Osteoblast (primary cell): ENCODE measurements at regions not wholly inside any gene's neighbourhood (a gene's known extent, or its start where the extent isn't known, plus 50 kb on each side); places are given as distances from the start of the nearest gene placed in this dataset.

Experiments used
- DNase-seq: peaks from one replicate; pipeline ENCODE4 v3.0.0; 2011; ENCODE audit warnings: low spot score, mixed read lengths; ENCODE audit not compliant: insufficient read length; ENCODE audit errors: missing footprints
- H2AFZ ChIP-seq: 2 replicates; pipeline ENCODE4 v1.6.0; 2011; ENCODE audit warnings: mild to moderate bottlenecking, low read length
- H3K27ac ChIP-seq: 2 replicates; pipeline ENCODE4 v1.5.1; 2011; ENCODE audit warnings: mild to moderate bottlenecking, low read depth, low read length, moderate library complexity
- H3K27me3 ChIP-seq: 2 replicates; pipeline ENCODE4 v1.6.0; 2012; ENCODE audit warnings: mild to moderate bottlenecking, control low read depth, inconsistent platforms, low read length, moderate library complexity; ENCODE audit not compliant: insufficient read depth
- H3K36me3 ChIP-seq: 2 replicates; pipeline ENCODE4 v1.5.1; 2011; ENCODE audit warnings: mild to moderate bottlenecking, low read length, control low read depth, moderate library complexity; ENCODE audit not compliant: insufficient read depth
- H3K4me1 ChIP-seq: 2 replicates; pipeline ENCODE4 v1.5.1; 2011; ENCODE audit warnings: mild to moderate bottlenecking, low read length, control low read depth, moderate library complexity; ENCODE audit not compliant: insufficient read depth
- H3K4me2 ChIP-seq: 2 replicates; pipeline ENCODE4 v1.6.0; 2011; ENCODE audit warnings: mild to moderate bottlenecking, low read length; ENCODE audit not compliant: insufficient read depth
- H3K4me3 ChIP-seq: fragments of 200-600 bp; sonication (generic); 3 replicates; pipeline ENCODE4 v1.5.1; 2012; ENCODE audit warnings: mild to moderate bottlenecking, low read length, inconsistent platforms; ENCODE audit not compliant: insufficient read depth
- H3K79me2 ChIP-seq: 2 replicates; pipeline ENCODE4 v1.6.0; 2012; ENCODE audit warnings: mild to moderate bottlenecking, low read length, control low read depth, inconsistent platforms; ENCODE audit not compliant: insufficient read depth
- H3K9me3 ChIP-seq: 2 replicates; pipeline ENCODE4 v1.5.1; 2011; ENCODE audit warnings: low read depth, low read length, control low read depth
- H4K20me1 ChIP-seq: 2 replicates; pipeline ENCODE4 v1.6.0; 2012; ENCODE audit warnings: mild to moderate bottlenecking, low read length, control low read depth; ENCODE audit not compliant: insufficient read depth
- TF ChIP-seq, protein P1 (sequence below): IDR thresholded peaks from 2 replicates; pipeline ENCODE4 v1.5.1; 2011; ENCODE audit warnings: mild to moderate bottlenecking, low read depth, low read length, moderate library complexity; ENCODE audit errors: extremely low read depth

DNA sequence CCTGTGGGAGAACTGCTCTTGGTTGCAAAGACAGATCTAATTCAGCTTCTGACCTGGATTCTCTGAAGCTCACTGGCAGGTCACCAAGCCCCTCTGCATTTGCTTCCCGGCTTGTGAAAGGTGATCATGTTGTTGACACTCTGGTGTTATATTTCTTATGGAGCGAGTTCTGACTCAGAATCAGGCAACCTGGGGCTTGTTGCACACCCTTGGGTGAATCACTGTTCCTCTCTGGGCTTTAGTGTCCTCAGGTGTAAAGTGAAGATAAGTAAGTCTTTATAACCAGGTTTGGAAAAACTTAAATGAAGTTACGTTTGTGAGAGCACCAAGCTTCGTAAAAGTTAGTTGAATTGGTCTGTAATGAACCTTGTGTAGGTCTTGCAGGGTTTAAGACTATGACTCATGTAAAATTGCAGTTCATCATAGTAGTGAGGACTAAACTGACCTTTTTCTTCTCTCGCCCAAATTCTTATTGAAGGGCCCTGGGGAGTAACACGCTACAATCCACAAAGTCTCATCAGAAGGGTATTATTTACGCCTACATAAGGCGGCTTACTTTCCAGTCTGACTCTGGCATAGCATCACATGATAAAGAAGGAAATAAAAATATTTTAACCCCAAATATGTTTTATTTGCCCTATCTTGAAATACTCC is 218.6 kb downstream of the TMEM38B start:
- Histone ChIP-seq H3K27ac (no peak overlapping the region), H2AFZ (no peak overlapping the region), H3K79me2 (no peaks in the 10 kb centered on the region), H3K4me1 (peaks cover 2% of the 10 kb centered on the region), H3K27me3 (no peaks in the 10 kb centered on the region), H3K4me2 (no peak overlapping the region), H3K9me3 (no peaks in the 10 kb centered on the region), H4K20me1 (no peaks in the 10 kb centered on the region), H3K36me3 (no peaks in the 10 kb centered on the region), H3K4me3 (no peak overlapping the region)
- TF ChIP-seq, protein P1, sequence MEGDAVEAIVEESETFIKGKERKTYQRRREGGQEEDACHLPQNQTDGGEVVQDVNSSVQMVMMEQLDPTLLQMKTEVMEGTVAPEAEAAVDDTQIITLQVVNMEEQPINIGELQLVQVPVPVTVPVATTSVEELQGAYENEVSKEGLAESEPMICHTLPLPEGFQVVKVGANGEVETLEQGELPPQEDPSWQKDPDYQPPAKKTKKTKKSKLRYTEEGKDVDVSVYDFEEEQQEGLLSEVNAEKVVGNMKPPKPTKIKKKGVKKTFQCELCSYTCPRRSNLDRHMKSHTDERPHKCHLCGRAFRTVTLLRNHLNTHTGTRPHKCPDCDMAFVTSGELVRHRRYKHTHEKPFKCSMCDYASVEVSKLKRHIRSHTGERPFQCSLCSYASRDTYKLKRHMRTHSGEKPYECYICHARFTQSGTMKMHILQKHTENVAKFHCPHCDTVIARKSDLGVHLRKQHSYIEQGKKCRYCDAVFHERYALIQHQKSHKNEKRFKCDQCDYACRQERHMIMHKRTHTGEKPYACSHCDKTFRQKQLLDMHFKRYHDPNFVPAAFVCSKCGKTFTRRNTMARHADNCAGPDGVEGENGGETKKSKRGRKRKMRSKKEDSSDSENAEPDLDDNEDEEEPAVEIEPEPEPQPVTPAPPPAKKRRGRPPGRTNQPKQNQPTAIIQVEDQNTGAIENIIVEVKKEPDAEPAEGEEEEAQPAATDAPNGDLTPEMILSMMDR = no peak
- no peak for DNase-seq

DNA sequence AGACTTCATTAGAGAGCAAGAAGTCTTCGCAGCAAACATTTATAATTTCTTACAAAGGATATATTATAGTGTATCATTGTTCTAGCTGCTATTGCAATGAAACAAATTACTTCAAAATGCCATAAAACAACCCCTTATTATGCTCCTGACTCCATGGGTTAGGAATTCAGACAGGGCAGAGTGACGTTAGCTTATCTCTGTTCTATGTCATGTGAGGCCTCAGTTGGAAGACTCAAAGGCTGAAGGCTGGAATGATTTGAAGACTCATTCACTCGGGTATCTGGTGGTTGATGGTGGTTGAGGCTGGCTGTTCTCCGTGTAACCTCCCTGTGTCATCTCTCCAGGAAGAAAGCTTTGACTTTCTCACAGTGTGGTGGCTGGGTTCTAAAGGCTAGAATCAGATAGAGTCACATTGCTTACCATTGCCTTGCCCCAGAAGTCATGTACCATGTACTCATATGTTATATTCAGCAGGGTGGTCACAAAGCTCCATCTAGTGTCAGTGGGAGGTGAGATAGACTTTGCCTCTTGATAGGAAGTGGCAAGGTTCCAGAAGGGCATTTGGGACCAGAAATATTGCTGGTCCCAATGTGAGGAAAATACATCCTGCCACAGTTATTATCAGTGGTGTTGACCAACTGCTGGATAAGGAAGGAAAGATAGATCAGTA is 226.9 kb downstream of the TMEM38B start:
- no peaks in the 10 kb centered on the region for H3K27me3 ChIP-seq
- H2AFZ ChIP-seq = no peak overlapping the region
- TF ChIP-seq, protein P1 = no peak
- no peaks in the 10 kb centered on the region for H3K4me1 ChIP-seq
- H3K4me2 ChIP-seq = no peak overlapping the region
- H3K9me3 ChIP-seq = no peaks in the 10 kb centered on the region
- H3K4me3 ChIP-seq = no peak overlapping the region
- no peak overlapping the region for H3K27ac ChIP-seq
- H3K79me2 ChIP-seq = no peaks in the 10 kb centered on the region
- H3K36me3 ChIP-seq = no peaks in the 10 kb centered on the region
- no peaks in the 10 kb centered on the region for H4K20me1 ChIP-seq
- DNase-seq = peak; percentile 77

DNA sequence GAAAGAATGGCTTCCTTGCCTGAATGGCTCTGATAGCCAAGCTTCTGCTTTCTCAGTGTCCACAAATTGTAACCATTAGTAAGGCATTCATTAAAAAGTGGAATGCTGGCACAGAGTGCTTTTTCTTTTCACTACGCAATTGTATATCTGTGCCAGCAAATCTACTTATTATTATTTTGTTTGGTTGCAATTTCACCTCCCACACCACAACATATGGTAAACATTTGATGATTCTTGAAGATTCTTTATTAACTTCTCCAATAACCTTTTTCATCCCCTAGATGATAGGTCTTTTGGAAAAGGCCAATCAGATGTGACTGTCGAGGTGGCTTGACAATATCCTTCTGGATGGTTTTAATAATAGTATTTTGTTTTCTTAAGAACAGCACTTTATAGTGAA is 234.1 kb downstream of the TMEM38B start:
- Histone ChIP-seq H3K4me2 (no peak overlapping the region), H3K79me2 (no peaks in the 10 kb centered on the region), H4K20me1 (no peaks in the 10 kb centered on the region), H2AFZ (no peak overlapping the region), H3K4me1 (no peaks in the 10 kb centered on the region), H3K27ac (no peak overlapping the region), H3K27me3 (no peaks in the 10 kb centered on the region), H3K36me3 (no peaks in the 10 kb centered on the region), H3K4me3 (no peak overlapping the region), H3K9me3 (no peaks in the 10 kb centered on the region)
- no peak for DNase-seq
- TF ChIP-seq, protein P1 = no peak

DNA sequence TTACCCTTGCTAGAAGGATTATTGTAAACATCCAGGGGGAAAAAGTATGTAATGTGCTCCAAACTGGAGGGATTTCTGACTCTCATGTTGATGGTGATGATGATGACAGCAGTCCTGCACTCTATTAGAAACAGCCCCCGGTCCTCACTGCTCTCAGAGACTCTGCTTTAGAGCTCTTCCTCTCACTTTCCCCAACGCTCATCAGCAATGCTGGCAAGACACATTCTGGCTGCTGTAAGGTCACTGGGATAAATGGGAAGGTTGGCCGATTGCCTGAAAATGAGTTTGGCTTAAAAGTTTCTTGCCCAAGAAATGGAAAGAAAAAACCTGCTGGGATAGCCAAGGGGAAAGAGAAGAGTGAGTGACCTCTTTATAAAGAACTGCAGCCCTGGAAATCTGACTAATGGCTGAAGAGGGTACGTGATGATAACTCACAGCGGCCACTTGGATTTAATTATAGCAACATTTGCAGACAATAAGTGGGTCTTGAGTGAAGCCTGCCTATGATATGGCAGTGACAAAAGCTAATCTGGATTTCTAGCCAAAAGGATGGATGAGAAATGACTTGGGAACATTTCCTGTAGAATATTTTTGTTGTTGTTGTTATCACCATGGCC is 235.8 kb downstream of the TMEM38B start:
- Histone ChIP-seq H3K4me1 (no peaks in the 10 kb centered on the region), H3K79me2 (no peaks in the 10 kb centered on the region), H2AFZ (no peak overlapping the region), H3K4me2 (no peak overlapping the region), H3K9me3 (no peaks in the 10 kb centered on the region), H3K27me3 (no peaks in the 10 kb centered on the region), H3K27ac (no peak overlapping the region), H4K20me1 (no peaks in the 10 kb centered on the region), H3K4me3 (no peak overlapping the region), H3K36me3 (no peaks in the 10 kb centered on the region)
- DNase-seq = no peak
- TF ChIP-seq, protein P1 = no peak
